ENCODE measurements at regions not wholly inside any gene's neighbourhood (a gene's known extent, or its start where the extent isn't known, plus 50 kb on each side); places are given as distances from the start of the nearest gene placed in this dataset.

DNA sequence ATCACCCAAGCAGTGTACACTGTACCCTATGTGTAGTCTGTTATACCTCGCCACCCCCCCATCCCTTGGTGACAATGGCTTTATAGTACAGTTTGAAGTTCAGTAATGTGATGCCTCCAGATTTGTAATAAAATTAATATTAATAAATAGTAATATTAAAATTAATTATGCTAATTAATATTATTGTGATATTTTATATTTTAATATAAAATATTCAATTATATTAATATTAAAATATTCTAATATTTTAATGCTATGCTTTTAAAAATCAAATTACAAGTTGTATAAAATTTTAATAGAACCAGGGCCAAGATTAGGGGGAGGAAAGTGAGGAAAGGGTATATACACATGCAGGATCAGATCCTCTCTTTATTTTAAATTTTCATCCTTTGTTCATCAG is 147.7 kb upstream of the MAP3K1 start:
- CTCF ChIA-PET: no interaction called here
- Histone ChIP-seq H2AFZ (ENCODE audit: low read depth) (no peak overlapping the region), H3K4me1 (ENCODE audit: control insufficient read depth in 1 of 2, insufficient read depth in 2 of 2, low read depth in 1 of 2, low read length in 1 of 2) (peaks cover 0 to 9% of the 10 kb centered on the region in 2 experiments; a peak in 1 of 4 replicates), H3K27me3 (ENCODE audit: insufficient read depth) (no peaks in the 10 kb centered on the region), H3K9me2 (no peaks in the 10 kb centered on the region), H3K9me3 (no peaks in the 10 kb centered on the region), H3K4me2 (no peak overlapping the region), H3K36me3 (replicated peaks in 1 of 2; ENCODE audit: control insufficient read depth in 1 of 2, insufficient read depth in 2 of 2, low read length in 1 of 2) (no peaks in the 10 kb centered on the region), H3K27ac (ENCODE audit: low read depth in 2 of 2, low read length in 1 of 2) (no peak overlapping the region), H3F3A (replicated peaks; ENCODE audit: insufficient read depth) (no peaks in the 10 kb centered on the region), H3K79me2 (ENCODE audit: insufficient read depth) (no peaks in the 10 kb centered on the region), H3K4me3 (ENCODE audit: low read depth in 2 of 2, low read length in 1 of 2) (no peak overlapping the region), H4K20me1 (ENCODE audit: insufficient read depth) (no peaks in the 10 kb centered on the region), H3K9ac (no peak overlapping the region)
- POLR2A ChIA-PET: no interaction called here
- no peak for DNase-seq
- 68% methylated on average over 1 of the region's 1 CpG for WGBS (ENCODE audit: low lambda C conversion rate)
- no peak for TF ChIP-seq MXI1 (IDR thresholded peaks at IDR 0.05; ENCODE audit: low read depth, low read length)
- TF ChIP-seq, protein P1, sequence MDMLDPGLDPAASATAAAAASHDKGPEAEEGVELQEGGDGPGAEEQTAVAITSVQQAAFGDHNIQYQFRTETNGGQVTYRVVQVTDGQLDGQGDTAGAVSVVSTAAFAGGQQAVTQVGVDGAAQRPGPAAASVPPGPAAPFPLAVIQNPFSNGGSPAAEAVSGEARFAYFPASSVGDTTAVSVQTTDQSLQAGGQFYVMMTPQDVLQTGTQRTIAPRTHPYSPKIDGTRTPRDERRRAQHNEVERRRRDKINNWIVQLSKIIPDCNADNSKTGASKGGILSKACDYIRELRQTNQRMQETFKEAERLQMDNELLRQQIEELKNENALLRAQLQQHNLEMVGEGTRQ (IDR thresholded peaks at IDR 0.05; ENCODE audit: borderline replicate concordance, low read depth, low read length): no peak
- no peak for TF ChIP-seq EP300 (IDR thresholded peaks at IDR 0.05; ENCODE audit: borderline replicate concordance in 1 of 2, low read depth in 1 of 2, low read length in 1 of 2)
- TF ChIP-seq ELF1 (IDR thresholded peaks at IDR 0.05): no peak
- no peak for TF ChIP-seq POLR2AphosphoS5 (IDR thresholded peaks at IDR 0.05; ENCODE audit: low read depth, low read length)
- TF ChIP-seq JUND (IDR thresholded peaks at IDR 0.05): no peak
- no peak for TF ChIP-seq CHD2 (IDR thresholded peaks at IDR 0.05; ENCODE audit: low read length, partially characterized antibody)
- no peak for TF ChIP-seq FOXJ3 (CRISPR knock-in tag; IDR thresholded peaks at IDR 0.05)
- no peak for TF ChIP-seq FOXM1 (IDR thresholded peaks at IDR 0.05; ENCODE audit: low read depth)
- TF ChIP-seq, protein P2, sequence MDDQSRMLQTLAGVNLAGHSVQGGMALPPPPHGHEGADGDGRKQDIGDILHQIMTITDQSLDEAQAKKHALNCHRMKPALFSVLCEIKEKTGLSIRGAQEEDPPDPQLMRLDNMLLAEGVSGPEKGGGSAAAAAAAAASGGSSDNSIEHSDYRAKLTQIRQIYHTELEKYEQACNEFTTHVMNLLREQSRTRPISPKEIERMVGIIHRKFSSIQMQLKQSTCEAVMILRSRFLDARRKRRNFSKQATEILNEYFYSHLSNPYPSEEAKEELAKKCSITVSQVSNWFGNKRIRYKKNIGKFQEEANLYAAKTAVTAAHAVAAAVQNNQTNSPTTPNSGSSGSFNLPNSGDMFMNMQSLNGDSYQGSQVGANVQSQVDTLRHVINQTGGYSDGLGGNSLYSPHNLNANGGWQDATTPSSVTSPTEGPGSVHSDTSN (IDR thresholded peaks at IDR 0.05): no peak
- TF ChIP-seq, protein P3, sequence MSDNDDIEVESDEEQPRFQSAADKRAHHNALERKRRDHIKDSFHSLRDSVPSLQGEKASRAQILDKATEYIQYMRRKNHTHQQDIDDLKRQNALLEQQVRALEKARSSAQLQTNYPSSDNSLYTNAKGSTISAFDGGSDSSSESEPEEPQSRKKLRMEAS (IDR thresholded peaks at IDR 0.05; ENCODE audit: low read depth): no peak

DNA sequence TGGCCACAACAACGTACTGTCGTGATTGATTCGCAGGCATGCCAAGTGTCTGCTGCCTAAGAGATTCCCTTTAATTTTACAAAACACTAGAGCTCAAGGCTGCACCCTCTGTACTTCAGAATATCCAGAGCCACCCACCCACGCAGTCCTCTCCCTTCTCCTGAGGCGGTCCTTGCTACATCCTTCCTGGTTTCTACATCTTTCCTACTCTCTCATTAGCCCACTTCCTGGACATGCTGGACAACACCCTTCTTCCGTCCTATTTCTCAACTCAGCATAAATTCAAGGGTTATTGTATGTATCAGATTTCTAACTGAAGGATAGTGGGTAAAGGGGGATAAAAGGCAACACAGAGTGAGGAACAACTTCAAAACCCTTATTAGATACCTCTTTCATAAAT is 148.4 kb upstream of the MAP3K1 start:
- no peak overlapping the region for H3K9ac ChIP-seq
- H3K27ac ChIP-seq (ENCODE audit: low read depth in 2 of 2, low read length in 1 of 2): no peak overlapping the region
- no peaks in the 10 kb centered on the region for H3K27me3 ChIP-seq (ENCODE audit: insufficient read depth)
- no peaks in the 10 kb centered on the region for H3K9me3 ChIP-seq
- H3K79me2 ChIP-seq (ENCODE audit: insufficient read depth): no peaks in the 10 kb centered on the region
- no peak overlapping the region for H2AFZ ChIP-seq (ENCODE audit: low read depth)
- H3K4me1 ChIP-seq (ENCODE audit: control insufficient read depth in 1 of 2, insufficient read depth in 2 of 2, low read depth in 1 of 2, low read length in 1 of 2): peaks cover 0 to 9% of the 10 kb centered on the region in 2 experiments; a peak in 1 of 4 replicates
- H3K4me2 ChIP-seq: no peak overlapping the region
- no peaks in the 10 kb centered on the region for H4K20me1 ChIP-seq (ENCODE audit: insufficient read depth)
- no peak for DNase-seq
- no peaks in the 10 kb centered on the region for H3K9me2 ChIP-seq
- 68% methylated on average over 6 of the region's 6 CpGs for WGBS (ENCODE audit: low lambda C conversion rate)
- ChIA-PET CTCF (interaction anchor here (1.2 kb wide), 1 partner anchor 396 kb away, joined by 3 read pairs; no protein-coding TSS in a partner anchor), POLR2A (no interaction called here)
- no peaks in the 10 kb centered on the region for H3F3A ChIP-seq (replicated peaks; ENCODE audit: insufficient read depth)
- H3K36me3 ChIP-seq (replicated peaks in 1 of 2; ENCODE audit: control insufficient read depth in 1 of 2, insufficient read depth in 2 of 2, low read length in 1 of 2): no peaks in the 10 kb centered on the region
- no peak overlapping the region for H3K4me3 ChIP-seq (ENCODE audit: low read depth in 2 of 2, low read length in 1 of 2)
- TF ChIP-seq, protein P4, sequence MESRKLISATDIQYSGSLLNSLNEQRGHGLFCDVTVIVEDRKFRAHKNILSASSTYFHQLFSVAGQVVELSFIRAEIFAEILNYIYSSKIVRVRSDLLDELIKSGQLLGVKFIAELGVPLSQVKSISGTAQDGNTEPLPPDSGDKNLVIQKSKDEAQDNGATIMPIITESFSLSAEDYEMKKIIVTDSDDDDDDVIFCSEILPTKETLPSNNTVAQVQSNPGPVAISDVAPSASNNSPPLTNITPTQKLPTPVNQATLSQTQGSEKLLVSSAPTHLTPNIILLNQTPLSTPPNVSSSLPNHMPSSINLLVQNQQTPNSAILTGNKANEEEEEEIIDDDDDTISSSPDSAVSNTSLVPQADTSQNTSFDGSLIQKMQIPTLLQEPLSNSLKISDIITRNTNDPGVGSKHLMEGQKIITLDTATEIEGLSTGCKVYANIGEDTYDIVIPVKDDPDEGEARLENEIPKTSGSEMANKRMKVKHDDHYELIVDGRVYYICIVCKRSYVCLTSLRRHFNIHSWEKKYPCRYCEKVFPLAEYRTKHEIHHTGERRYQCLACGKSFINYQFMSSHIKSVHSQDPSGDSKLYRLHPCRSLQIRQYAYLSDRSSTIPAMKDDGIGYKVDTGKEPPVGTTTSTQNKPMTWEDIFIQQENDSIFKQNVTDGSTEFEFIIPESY (IDR thresholded peaks at IDR 0.05; ENCODE audit: borderline replicate concordance, low read depth): no peak
- TF ChIP-seq NFIC (IDR thresholded peaks at IDR 0.05; ENCODE audit: borderline replicate concordance) (no peak), MEF2A (IDR thresholded peaks at IDR 0.05; ENCODE audit: borderline replicate concordance, low read depth) (no peak), RCOR1 (IDR thresholded peaks at IDR 0.05; ENCODE audit: low read length) (no peak), FOSL2 (IDR thresholded peaks at IDR 0.05; ENCODE audit: borderline replicate concordance, low read depth) (no peak), POLR2AphosphoS5 (IDR thresholded peaks at IDR 0.05; ENCODE audit: low read depth, low read length) (no peak), EZH2phosphoT487 (IDR thresholded peaks at IDR 0.05; ENCODE audit: borderline replicate concordance, low read depth) (no peak), NRF1 (IDR thresholded peaks at IDR 0.05; ENCODE audit: low read depth, low read length) (no peak)
- TF ChIP-seq, protein P5, sequence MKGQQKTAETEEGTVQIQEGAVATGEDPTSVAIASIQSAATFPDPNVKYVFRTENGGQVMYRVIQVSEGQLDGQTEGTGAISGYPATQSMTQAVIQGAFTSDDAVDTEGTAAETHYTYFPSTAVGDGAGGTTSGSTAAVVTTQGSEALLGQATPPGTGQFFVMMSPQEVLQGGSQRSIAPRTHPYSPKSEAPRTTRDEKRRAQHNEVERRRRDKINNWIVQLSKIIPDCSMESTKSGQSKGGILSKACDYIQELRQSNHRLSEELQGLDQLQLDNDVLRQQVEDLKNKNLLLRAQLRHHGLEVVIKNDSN (IDR thresholded peaks at IDR 0.05; ENCODE audit: borderline replicate concordance, low read depth): no peak
- TF ChIP-seq, protein P3 (IDR thresholded peaks at IDR 0.05; ENCODE audit: low read depth): no peak
- TF ChIP-seq, protein P6, sequence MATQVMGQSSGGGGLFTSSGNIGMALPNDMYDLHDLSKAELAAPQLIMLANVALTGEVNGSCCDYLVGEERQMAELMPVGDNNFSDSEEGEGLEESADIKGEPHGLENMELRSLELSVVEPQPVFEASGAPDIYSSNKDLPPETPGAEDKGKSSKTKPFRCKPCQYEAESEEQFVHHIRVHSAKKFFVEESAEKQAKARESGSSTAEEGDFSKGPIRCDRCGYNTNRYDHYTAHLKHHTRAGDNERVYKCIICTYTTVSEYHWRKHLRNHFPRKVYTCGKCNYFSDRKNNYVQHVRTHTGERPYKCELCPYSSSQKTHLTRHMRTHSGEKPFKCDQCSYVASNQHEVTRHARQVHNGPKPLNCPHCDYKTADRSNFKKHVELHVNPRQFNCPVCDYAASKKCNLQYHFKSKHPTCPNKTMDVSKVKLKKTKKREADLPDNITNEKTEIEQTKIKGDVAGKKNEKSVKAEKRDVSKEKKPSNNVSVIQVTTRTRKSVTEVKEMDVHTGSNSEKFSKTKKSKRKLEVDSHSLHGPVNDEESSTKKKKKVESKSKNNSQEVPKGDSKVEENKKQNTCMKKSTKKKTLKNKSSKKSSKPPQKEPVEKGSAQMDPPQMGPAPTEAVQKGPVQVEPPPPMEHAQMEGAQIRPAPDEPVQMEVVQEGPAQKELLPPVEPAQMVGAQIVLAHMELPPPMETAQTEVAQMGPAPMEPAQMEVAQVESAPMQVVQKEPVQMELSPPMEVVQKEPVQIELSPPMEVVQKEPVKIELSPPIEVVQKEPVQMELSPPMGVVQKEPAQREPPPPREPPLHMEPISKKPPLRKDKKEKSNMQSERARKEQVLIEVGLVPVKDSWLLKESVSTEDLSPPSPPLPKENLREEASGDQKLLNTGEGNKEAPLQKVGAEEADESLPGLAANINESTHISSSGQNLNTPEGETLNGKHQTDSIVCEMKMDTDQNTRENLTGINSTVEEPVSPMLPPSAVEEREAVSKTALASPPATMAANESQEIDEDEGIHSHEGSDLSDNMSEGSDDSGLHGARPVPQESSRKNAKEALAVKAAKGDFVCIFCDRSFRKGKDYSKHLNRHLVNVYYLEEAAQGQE (IDR thresholded peaks at IDR 0.05; ENCODE audit: low read depth, low read length): no peak
